HepG2 (cell line): ENCODE measurements at regions not wholly inside any gene's neighbourhood (a gene's known extent, or its start where the extent isn't known, plus 50 kb on each side); places are given as distances from the start of the nearest gene placed in this dataset.

ENCODE experiments used
- AFF4 ChIP-seq: sonication (generic); formaldehyde crosslinking; IDR thresholded peaks from 2 replicates; pipeline ENCODE4 v1.4.0; 2020; ENCODE audit warnings: missing genetic modification reagents
- E2F1 ChIP-seq: sonication (generic); formaldehyde crosslinking; IDR thresholded peaks from 2 replicates; pipeline ENCODE4 v1.5.0; 2020; ENCODE audit warnings: missing genetic modification reagents
- HNF1B ChIP-seq: sonication (generic); formaldehyde crosslinking; IDR thresholded peaks from 2 replicates; pipeline ENCODE4 v1.5.1; 2020; ENCODE audit warnings: mild to moderate bottlenecking, moderate library complexity, missing genetic modification reagents
- MAFF ChIP-seq: IDR thresholded peaks from 2 replicates; pipeline ENCODE4 v1.6.1; 2011; ENCODE audit warnings: low read depth, low read length, improper control_type of control experiment
- NR2F2 ChIP-seq: IDR thresholded peaks from 2 replicates; pipeline ENCODE4 v1.6.1; 2012; ENCODE audit warnings: low read depth, inconsistent platforms, borderline replicate concordance
- RXRB ChIP-seq: IDR thresholded peaks from 2 replicates; pipeline ENCODE4 v1.6.1; 2016; ENCODE audit warnings: borderline replicate concordance, missing genetic modification reagents, missing compliant biosample characterization
- SNAPC5 ChIP-seq: sonication (generic); formaldehyde crosslinking; IDR thresholded peaks from 2 replicates; pipeline ENCODE4 v1.8.1; 2023; ENCODE audit warnings: mild to moderate bottlenecking, missing genetic modification reagents, borderline replicate concordance
- SP2 ChIP-seq: sonication (generic); formaldehyde crosslinking; IDR thresholded peaks from 2 replicates; pipeline ENCODE4 v1.5.1; 2020; ENCODE audit warnings: mild to moderate bottlenecking, missing genetic modification reagents
- SPEN ChIP-seq: sonication (generic); formaldehyde crosslinking; IDR thresholded peaks from 2 replicates; pipeline ENCODE4 v1.5.1; 2020; ENCODE audit warnings: low read depth, mild to moderate bottlenecking, missing genetic modification reagents
- TFDP2 ChIP-seq: sonication (generic); formaldehyde crosslinking; IDR thresholded peaks from 2 replicates; pipeline ENCODE4 v1.4.0; 2020; ENCODE audit warnings: missing genetic modification reagents
- ZNF160 ChIP-seq: sonication (generic); formaldehyde crosslinking; IDR thresholded peaks from 2 replicates; pipeline ENCODE4 v1.8.0; 2022; ENCODE audit warnings: mild to moderate bottlenecking, inconsistent platforms, missing genetic modification reagents
- ZNF18 ChIP-seq: sonication (generic); formaldehyde crosslinking; IDR thresholded peaks from 2 replicates; pipeline ENCODE4 v1.8.0; 2022; ENCODE audit warnings: mild to moderate bottlenecking, missing genetic modification reagents; ENCODE audit not compliant: insufficient replicate concordance
- ZNF326 ChIP-seq: sonication (generic); formaldehyde crosslinking; IDR thresholded peaks from 2 replicates; pipeline ENCODE4 v1.4.0; 2020; ENCODE audit warnings: missing genetic modification reagents, borderline replicate concordance
- ZNF563 ChIP-seq: sonication (generic); formaldehyde crosslinking; IDR thresholded peaks from 2 replicates; pipeline ENCODE4 v1.8.0; 2022; ENCODE audit warnings: mild to moderate bottlenecking, moderate library complexity, missing genetic modification reagents
- ZNF614 ChIP-seq: IDR thresholded peaks from 2 replicates; pipeline ENCODE4 v1.6.1; 2018; ENCODE audit warnings: missing biosample characterization, missing genetic modification reagents, inconsistent platforms, borderline replicate concordance
- ZNF841 ChIP-seq: sonication (generic); formaldehyde crosslinking; IDR thresholded peaks from 2 replicates; pipeline ENCODE4 v1.8.1; 2023; ENCODE audit warnings: missing genetic modification reagents, borderline replicate concordance

- no peak for TF ChIP-seq TFDP2 (CRISPR knock-in tag)
- TF ChIP-seq AFF4 (CRISPR knock-in tag) = no peak
- no peak for TF ChIP-seq ZNF841 (CRISPR knock-in tag)
- no peak for TF ChIP-seq ZNF18 (CRISPR knock-in tag)
- no peak for TF ChIP-seq ZNF326 (CRISPR knock-in tag)
- 0 out of 2 replicates have a peak, but pooled peaks have one; percentile 60 for TF ChIP-seq ZNF614
- no peak for TF ChIP-seq SNAPC5 (CRISPR knock-in tag)
- 0 out of 2 replicates have a peak, but pooled peaks have one; percentile 12 for TF ChIP-seq MAFF
- no peak for TF ChIP-seq RXRB (CRISPR knock-in tag)
- peak; percentile 40; the same call in 1 of the 2 replicates for TF ChIP-seq HNF1B (CRISPR knock-in tag)
- TF ChIP-seq ZNF160 (CRISPR knock-in tag) = no peak
- TF ChIP-seq ZNF563 (CRISPR knock-in tag) = no peak
- TF ChIP-seq E2F1 (CRISPR knock-in tag) = no peak
- peak; percentile 50; the same call in 1 of the 2 replicates for TF ChIP-seq SPEN (CRISPR knock-in tag)
- TF ChIP-seq NR2F2 = no peak
- no peak for TF ChIP-seq SP2 (CRISPR knock-in tag)
These were observed 108.5 kb downstream of the ARF6 start (continued) for GRCh38 chr14:50001151-50001998.
